A549 (cell line): ENCODE measurements at regions not wholly inside any gene's neighbourhood (a gene's known extent, or its start where the extent isn't known, plus 50 kb on each side); places are given as distances from the start of the nearest gene placed in this dataset.

Experiments
- ATAC-seq, 2 experiments: fragments of 200-7000 bp in 1 of 2; fragments of >200 bp in 1 of 2; cut with Nextera tagmentation in 1 of 2; cut with Tn5 transposase in 1 of 2; 3 replicates each; pipeline versions ENCODE4 v1.8.0 to v1.9.1; 2018 to 2020; ENCODE audit warnings: mild to moderate bottlenecking in 1 of 2, moderate library complexity in 1 of 2
- CTCF ChIA-PET: fragments of 300-600 bp; sonication (Branson Sonifier 250); formaldehyde crosslinking; extraction: SDS; loops from one replicate; lab custom pipeline; 2021; ENCODE audit warnings: antibody characterized with exemption, inconsistent platforms; lab: Yijun Ruan, JAX
- POLR2A ChIA-PET: fragments of 350-600 bp; formaldehyde crosslinking; extraction: SDS; loops from one replicate; lab custom pipeline; 2021; ENCODE audit warnings: antibody characterized with exemption, inconsistent platforms; lab: Yijun Ruan, JAX
- DNase-seq, 2 experiments: peaks; one replicate each; pipeline versions ENCODE4 v3.0.0 to v3.0.0-alpha.2; 2011 to 2016; ENCODE audit warnings: low read depth in 1 of 2, low spot score in 1 of 2
- FAIRE-seq: peaks from 2 replicates; lab custom pipeline; 2011; peaks lifted over from hg19 to GRCh38; lab: Jason Lieb, UNC
- H3K27ac ChIP-seq, 2 experiments: fragments of >200 bp; sonication (Bioruptor Twin); formaldehyde crosslinking; 3 replicates each; pipeline ENCODE4 v1.5.1; 2016 to 2017
- H3K4me1 ChIP-seq: fragments of >200 bp; sonication (Bioruptor Twin); formaldehyde crosslinking; 3 replicates; pipeline ENCODE4 v1.6.1; 2016
- H3K4me2 ChIP-seq: fragments of >200 bp; sonication (Bioruptor Twin); formaldehyde crosslinking; 3 replicates; pipeline ENCODE4 v1.6.1; 2016
- H3K4me3 ChIP-seq: fragments of >200 bp; sonication (Bioruptor Twin); formaldehyde crosslinking; 3 replicates; pipeline ENCODE4 v1.5.1; 2016
- H3K9me3 ChIP-seq: fragments of >200 bp; sonication (Bioruptor Twin); formaldehyde crosslinking; 3 replicates; pipeline ENCODE4 v1.6.1; 2016
- ATOH8 ChIP-seq: fragments of 250-450 bp; sonication (Bioruptor Pico); IDR thresholded peaks from 2 replicates; pipeline ENCODE4 v1.5.0; 2020; ENCODE audit warnings: low read depth, mild to moderate bottlenecking, moderate library complexity
- BCL3 ChIP-seq: fragments of >200 bp; sonication (Bioruptor Twin); formaldehyde crosslinking; IDR thresholded peaks from 3 replicates; pipeline ENCODE4 v1.6.1; 2016
- EHF ChIP-seq: fragments of 250-450 bp; sonication (Bioruptor Pico); IDR thresholded peaks from 2 replicates; pipeline ENCODE4 v1.5.0; 2020; ENCODE audit warnings: mild to moderate bottlenecking
- EHMT2 ChIP-seq: fragments of 200-600 bp; sonication (generic); IDR thresholded peaks from 2 replicates; pipeline ENCODE4 v1.6.1; 2016; ENCODE audit warnings: antibody characterized with exemption, low read depth, mild to moderate bottlenecking, moderate library complexity
- ELK1 ChIP-seq: fragments of 150-350 bp; IDR thresholded peaks from 2 replicates; pipeline ENCODE4 v1.6.1; 2014; ENCODE audit warnings: low read depth, mild to moderate bottlenecking, low read length
- FOXS1 ChIP-seq: fragments of 250-450 bp; sonication (Bioruptor Pico); IDR thresholded peaks from 2 replicates; pipeline ENCODE4 v1.5.0; 2020; ENCODE audit warnings: mild to moderate bottlenecking, moderate library complexity
- GATA3 ChIP-seq: IDR thresholded peaks from 2 replicates; pipeline ENCODE4 v1.6.1; 2012; ENCODE audit warnings: borderline replicate concordance
- HEYL ChIP-seq: fragments of 250-450 bp; sonication (Bioruptor Pico); IDR thresholded peaks from 2 replicates; pipeline ENCODE4 v1.8.0; 2021; ENCODE audit warnings: mild to moderate bottlenecking, moderate library complexity
- JUN ChIP-seq, 2 experiments: fragments of >200 bp; sonication (Bioruptor Twin); formaldehyde crosslinking; IDR thresholded peaks; 2 replicates in 1 of 2; 3 replicates in 1 of 2; pipeline ENCODE4 v1.6.1; 2016 to 2017
- KDM1A ChIP-seq: fragments of 200-600 bp; sonication (generic); IDR thresholded peaks from 2 replicates; pipeline ENCODE4 v1.6.1; 2016; ENCODE audit warnings: low read depth, mild to moderate bottlenecking
- KDM5A ChIP-seq: fragments of 200-600 bp; sonication (generic); IDR thresholded peaks from 2 replicates; pipeline ENCODE4 v1.6.1; 2016; ENCODE audit warnings: antibody characterized with exemption, mild to moderate bottlenecking
- MAFK ChIP-seq: fragments of 450-650 bp; IDR thresholded peaks from 2 replicates; pipeline ENCODE4 v1.6.1; 2014; ENCODE audit not compliant: partially characterized antibody
- MAX ChIP-seq: IDR thresholded peaks from 2 replicates; pipeline ENCODE4 v1.6.1; 2012
- MAZ ChIP-seq: fragments of 150-350 bp; IDR thresholded peaks from 2 replicates; pipeline ENCODE4 v1.6.1; 2014; ENCODE audit warnings: antibody characterized with exemption, low read depth, low read length, borderline replicate concordance
- POLR2A ChIP-seq: IDR thresholded peaks from 2 replicates; pipeline ENCODE4 v1.6.1; 2012; ENCODE audit warnings: mild to moderate bottlenecking, low read length
- RARB ChIP-seq: fragments of 250-450 bp; sonication (Bioruptor Pico); IDR thresholded peaks from 2 replicates; pipeline ENCODE4 v1.8.0; 2021; ENCODE audit warnings: mild to moderate bottlenecking, moderate library complexity
- RCOR1 ChIP-seq: fragments of 150-350 bp; IDR thresholded peaks from 2 replicates; pipeline ENCODE4 v1.6.1; 2014; ENCODE audit warnings: antibody characterized with exemption, low read length, low read depth
- REST ChIP-seq: fragments of 200-600 bp; sonication (generic); IDR thresholded peaks from 2 replicates; pipeline ENCODE4 v1.6.1; 2016; ENCODE audit warnings: antibody characterized with exemption, mild to moderate bottlenecking, moderate library complexity
- SREBF2 ChIP-seq: fragments of 450-650 bp; IDR thresholded peaks from 2 replicates; pipeline ENCODE4 v1.6.1; 2014; ENCODE audit warnings: mild to moderate bottlenecking, moderate library complexity
- WGBS: methylation state at CpG from one replicate; pipeline ENCODE4 v1.1.6; 2017; ENCODE audit errors: missing lambda C conversion rate; 5-methylcytosine and 5-hydroxymethylcytosine counted together

GRCh38 chr5:17846496-17846895, 212.2 kb downstream of the TAF11L14 start:
- Histone ChIP-seq H3K4me3 (no peak overlapping the region), H3K27ac (no peak overlapping the region), H3K9me3 (no peaks in the 10 kb centered on the region), H3K4me1 (no peaks in the 10 kb centered on the region), H3K4me2 (no peak overlapping the region)
- POLR2A ChIA-PET: interaction anchor here (0.6 kb wide), 1 partner anchor 561 kb away, joined by 5 read pairs; no protein-coding TSS in a partner anchor
- WGBS: 86% methylated on average over 2 of the region's 2 CpGs
- DNase-seq (no peak), ATAC-seq (no peak), FAIRE-seq (no peak)
- TF ChIP-seq MAX (no peak), JUN (IDR thresholded peaks at IDR 0.05) (no peak), RCOR1 (no peak)
- CTCF ChIA-PET: interaction anchor here (0.6 to 1.4 kb wide), 2 partner anchors 10 to 563 kb away, joined by 3 read pairs; no protein-coding TSS in a partner anchor

GRCh38 chr5:17847286-17847685, 213.0 kb downstream of the TAF11L14 start:
- ATAC-seq: no peak

More at GRCh38 chr5:17847286-17847685, 213.0 kb downstream of the TAF11L14 start:
- WGBS: 84% methylated on average over 2 of the region's 2 CpGs
- POLR2A ChIA-PET: no interaction called here
- no peak for DNase-seq
- no peak for TF ChIP-seq BCL3
- TF ChIP-seq EHMT2: no peak
- no peak for TF ChIP-seq SREBF2
- no peak for TF ChIP-seq KDM5A
- TF ChIP-seq EHF (CRISPR knock-in tag): no peak
- no peak for TF ChIP-seq RARB
- no peak for TF ChIP-seq MAZ
- TF ChIP-seq KDM1A: no peak
- no peak for TF ChIP-seq REST
- TF ChIP-seq MAFK: no peak
- TF ChIP-seq POLR2A: no peak
- no peak for TF ChIP-seq ELK1
- TF ChIP-seq ATOH8: no peak
- no peak for TF ChIP-seq HEYL (CRISPR knock-in tag)
- no peak for TF ChIP-seq FOXS1 (CRISPR knock-in tag)
- TF ChIP-seq GATA3: no peak
- TF ChIP-seq, all 56 proteins: peak for 0
- CTCF ChIA-PET: interaction anchor here (1.2 kb wide), 1 partner anchor 50 kb away, joined by 7 read pairs; no protein-coding TSS in a partner anchor
- H3K4me3 ChIP-seq: no peak overlapping the region
- no peaks in the 10 kb centered on the region for H3K9me3 ChIP-seq
- H3K27ac ChIP-seq: no peak overlapping the region
- H3K4me1 ChIP-seq: peaks cover 3% of the 10 kb centered on the region; the same call in 1 of the 3 replicates
- H3K4me2 ChIP-seq: no peak overlapping the region
- FAIRE-seq: no peak
